Lower leg skin (tissue), 4 donors: ENCODE measurements at regions not wholly inside any gene's neighbourhood (a gene's known extent, or its start where the extent isn't known, plus 50 kb on each side); places are given as distances from the start of the nearest gene placed in this dataset.

ENCODE experiments used
- DNase-seq, 2 donors: peaks; one replicate each; pipeline ENCODE4 v3.0.0-alpha.2; 2019; ENCODE audit warnings: low spot score in 2 of 2
- H3K4me3 ChIP-seq: fragments of 200-600 bp; sonication (generic); 2 replicates; pipeline ENCODE4 v1.5.1; 2017; ENCODE audit warnings: mild to moderate bottlenecking, low read depth; ENCODE audit not compliant: poor library complexity, severe bottlenecking
- CTCF ChIP-seq, 3 donors: fragments of 450-650 bp; IDR thresholded peaks; one replicate each; pipeline ENCODE4 v1.5.1; 2016; ENCODE audit warnings: antibody characterized with exemption in 3 of 3, mild to moderate bottlenecking in 3 of 3, moderate library complexity in 2 of 3
- POLR2A ChIP-seq, 2 donors: fragments of 450-650 bp; IDR thresholded peaks; one replicate each; pipeline ENCODE4 v1.6.1; 2016 to 2017; ENCODE audit warnings: antibody characterized with exemption in 2 of 2, mild to moderate bottlenecking in 1 of 2, moderate library complexity in 1 of 2
- WGBS, 2 donors: methylation state at CpG; one replicate each; pipeline ENCODE4 v1.1.5; 2018; 5-methylcytosine and 5-hydroxymethylcytosine counted together
- intact Hi-C: fragments of 100-400 bp; cut with DNase I; formaldehyde crosslinking; loops from one replicate; pipeline ENCODE4 v1.15.0; 2023; ENCODE audit warnings: low total_unique reads

- no peak overlapping the region for H3K4me3 ChIP-seq
- no peak for DNase-seq
- no peak for TF ChIP-seq POLR2A (IDR thresholded peaks at IDR 0.05)
- no peak for TF ChIP-seq CTCF (IDR thresholded peaks at IDR 0.05)
- intact Hi-C loops, result no loop called here
Observed at GRCh38 chr9:115514454-115514853, 396.5 kb upstream of the TNC start.

- H3K4me3 ChIP-seq, result no peak overlapping the region
- no peak for DNase-seq
- no peak for TF ChIP-seq CTCF (IDR thresholded peaks at IDR 0.05)
- TF ChIP-seq POLR2A (IDR thresholded peaks at IDR 0.05), result no peak
- intact Hi-C loops, result no loop called here
Observed at GRCh38 chr9:115517335-115518075, 399.5 kb upstream of the TNC start.

DNA sequence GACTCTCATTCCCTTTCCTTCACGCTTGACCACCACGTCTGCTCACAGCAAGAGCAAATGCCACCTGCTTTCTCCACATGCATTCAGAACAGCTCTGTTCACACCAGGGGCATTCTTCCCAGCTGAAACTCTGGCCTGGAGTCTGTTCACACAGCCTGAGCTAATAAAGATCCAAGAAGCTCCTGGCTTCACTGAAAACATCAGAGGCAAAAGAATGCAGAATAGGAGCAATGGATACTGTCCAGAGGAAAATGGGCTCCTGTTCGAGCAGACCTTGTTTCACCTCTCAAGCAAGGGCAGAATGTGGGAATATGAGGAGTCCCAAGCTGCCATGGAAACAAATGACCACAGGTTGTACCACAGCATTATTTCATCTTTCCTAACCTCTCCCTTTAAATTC is 402.7 kb upstream of the TNC start:
- intact Hi-C loops, result no loop called here
- H3K4me3 ChIP-seq, result no peak overlapping the region
- 78 to 83% methylated on average over 3 of the region's 3 CpGs for WGBS, 2 donors
- DNase-seq, result no peak
- TF ChIP-seq POLR2A (IDR thresholded peaks at IDR 0.05) (no peak), CTCF (IDR thresholded peaks at IDR 0.05) (no peak)

DNA sequence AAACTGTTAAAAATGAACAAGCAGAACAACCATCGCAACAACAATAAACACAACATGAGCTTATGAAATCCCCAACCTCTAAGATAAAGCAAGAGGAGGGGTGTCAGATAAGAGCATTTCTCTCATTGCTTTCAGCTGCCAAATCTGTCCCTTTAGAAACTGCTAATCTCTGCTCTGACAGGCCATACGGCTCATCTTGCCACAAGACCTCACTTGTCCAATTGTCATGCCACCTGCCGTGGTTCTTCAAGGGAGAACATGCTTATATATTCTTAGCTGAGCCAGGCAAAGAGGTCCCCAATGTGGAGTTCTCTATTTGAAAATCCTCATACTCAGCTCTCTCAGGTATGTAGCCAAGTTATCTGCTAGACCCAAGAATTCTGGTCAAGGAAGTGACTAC is 405.0 kb upstream of the TNC start:
- no peak overlapping the region for H3K4me3 ChIP-seq
- WGBS, 2 donors, result 74 to 90% methylated on average over 3 of the region's 3 CpGs
- no peak for TF ChIP-seq CTCF (IDR thresholded peaks at IDR 0.05)
- TF ChIP-seq POLR2A (IDR thresholded peaks at IDR 0.05), result no peak
- no peak for DNase-seq
- intact Hi-C loops, result no loop called here

GRCh38 chr9:115524453-115525059 is 406.6 kb upstream of the TNC start:
- no peak overlapping the region for H3K4me3 ChIP-seq
- no peak for TF ChIP-seq POLR2A (IDR thresholded peaks at IDR 0.05)
- TF ChIP-seq CTCF (IDR thresholded peaks at IDR 0.05), result no peak
- WGBS, 2 donors, result 19 to 29% methylated on average over 3 of the region's 3 CpGs
- no peak for DNase-seq
- intact Hi-C loops, result no loop called here
